LNCaP clone FGC (cell line): ENCODE measurements at regions not wholly inside any gene's neighbourhood (a gene's known extent, or its start where the extent isn't known, plus 50 kb on each side); places are given as distances from the start of the nearest gene placed in this dataset.
A peak's percentile ranks its signal among the peaks of the same experiment; 100 is the strongest.

Experiments used
- DNase-seq: peaks from one replicate; pipeline ENCODE4 v3.0.0-alpha.2; 2011; ENCODE audit warnings: low read depth
- H3K4me3 ChIP-seq: 2 replicates; pipeline ENCODE4 v1.5.1; 2011; ENCODE audit warnings: mild to moderate bottlenecking, low read depth, low read length, control low read depth
- CTCF ChIP-seq: IDR thresholded peaks from 2 replicates; pipeline ENCODE4 v1.5.1; 2012; ENCODE audit warnings: mild to moderate bottlenecking; ENCODE audit not compliant: control insufficient read depth, insufficient read depth; ENCODE audit errors: extremely low read depth

DNA sequence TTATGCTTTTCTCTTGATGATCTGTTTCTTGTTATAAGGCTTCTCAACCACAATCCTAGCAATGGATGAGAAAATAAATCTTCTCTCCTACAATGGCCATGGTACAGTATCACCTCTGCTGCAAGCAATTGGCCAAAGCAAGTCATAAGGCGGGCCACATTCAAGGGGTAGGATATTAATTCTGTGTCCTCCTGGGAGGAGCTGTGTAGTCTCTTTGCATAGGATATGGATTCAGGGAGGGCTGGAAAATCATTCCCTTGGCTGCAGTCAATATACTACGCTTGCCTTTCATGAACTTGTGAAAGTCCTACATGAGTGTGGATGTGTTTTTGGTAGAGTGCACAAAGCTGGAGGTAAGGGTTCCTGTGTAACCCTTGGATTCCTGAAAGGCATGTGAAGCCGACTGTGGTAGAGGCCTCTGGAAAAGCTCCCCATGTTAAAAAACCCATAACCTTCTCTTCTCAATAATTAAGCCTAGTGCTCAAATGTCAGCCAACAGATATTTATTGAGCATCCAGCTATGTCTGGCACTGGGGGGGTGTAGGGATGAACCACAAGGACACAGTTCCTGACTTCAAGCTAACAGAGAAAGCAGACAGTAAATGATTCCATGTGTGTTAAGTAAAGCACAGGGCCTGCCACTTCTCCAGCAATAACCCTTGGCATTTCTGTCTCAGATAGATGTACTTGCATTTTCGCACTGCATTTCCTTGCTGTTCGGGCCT lies 147.6 kb upstream of the HS3ST3A1 start:
- TF ChIP-seq CTCF, result no peak
- no peak for DNase-seq
- H3K4me3 ChIP-seq, result no peak overlapping the region

GRCh38 chr17:13749891-13750235 lies 148.1 kb upstream of the HS3ST3A1 start:
- no peak overlapping the region for H3K4me3 ChIP-seq
- no peak for TF ChIP-seq CTCF
- DNase-seq, result no peak

DNA sequence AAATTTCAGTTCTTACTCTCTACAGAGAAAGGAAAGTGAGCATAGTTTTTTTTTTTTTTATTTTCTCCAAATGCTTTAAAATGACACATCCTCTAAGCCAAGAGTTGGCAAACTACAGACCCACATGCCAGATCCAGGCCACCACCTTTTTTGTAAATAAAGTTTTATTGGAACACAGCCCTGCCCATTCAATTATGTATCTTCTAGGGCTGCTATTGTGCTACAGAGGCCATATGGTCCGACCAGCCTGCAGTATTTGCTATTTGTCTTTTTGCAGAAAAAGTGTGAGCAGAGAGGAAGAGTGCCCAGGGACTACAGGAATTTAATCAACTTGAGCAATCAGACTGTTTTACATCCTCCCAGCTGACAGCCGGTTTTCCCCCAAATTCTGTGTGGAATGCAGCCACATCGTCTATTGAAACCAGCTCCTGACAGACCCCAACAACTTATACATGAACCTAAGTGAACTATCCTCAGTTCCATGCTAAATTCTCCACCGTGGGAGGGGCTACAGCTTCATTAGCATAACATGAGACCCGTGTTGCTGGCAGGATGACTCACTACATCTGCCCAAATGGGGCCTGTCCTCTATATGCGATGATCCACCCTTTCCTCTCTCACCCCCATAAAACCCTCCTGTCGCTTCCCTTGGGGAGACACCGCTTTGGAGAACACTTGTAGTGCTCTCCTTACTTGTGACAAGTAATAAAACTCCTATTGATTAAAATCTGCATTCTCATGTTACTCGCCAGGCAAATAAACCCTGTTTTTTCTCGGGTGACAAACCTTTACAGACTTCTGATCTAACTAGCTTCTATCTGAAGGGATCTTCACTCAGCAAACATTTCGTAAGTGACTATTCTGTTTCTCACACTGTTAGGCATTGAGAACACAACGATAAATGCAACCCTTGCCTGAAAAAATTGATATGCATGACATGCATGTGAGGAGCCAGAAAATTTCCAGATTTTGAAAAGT lies 149.4 kb upstream of the HS3ST3A1 start:
- peak; percentile 15 for DNase-seq
- no peak for TF ChIP-seq CTCF
- H3K4me3 ChIP-seq, result no peak overlapping the region

DNA sequence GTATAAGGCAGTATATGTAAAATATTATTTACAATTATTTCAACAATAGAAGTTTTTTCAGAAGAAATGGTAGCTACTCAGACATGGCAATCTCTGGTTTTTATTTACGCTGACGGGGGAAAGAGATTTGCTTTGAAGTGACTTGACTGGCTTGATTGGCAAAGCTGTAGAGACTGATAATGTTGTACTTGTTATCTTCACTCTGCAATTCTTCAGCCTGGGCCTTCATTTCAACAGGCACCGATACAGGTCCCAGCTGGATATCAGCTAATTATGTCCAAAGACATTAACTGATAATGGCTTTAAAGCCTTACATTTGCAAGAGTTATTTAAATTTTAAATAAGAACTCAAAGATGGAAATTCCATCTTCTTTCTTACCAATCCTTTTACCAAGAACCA lies 151.4 kb upstream of the HS3ST3A1 start:
- no peak overlapping the region for H3K4me3 ChIP-seq
- TF ChIP-seq CTCF, result no peak
- DNase-seq, result no peak

DNA sequence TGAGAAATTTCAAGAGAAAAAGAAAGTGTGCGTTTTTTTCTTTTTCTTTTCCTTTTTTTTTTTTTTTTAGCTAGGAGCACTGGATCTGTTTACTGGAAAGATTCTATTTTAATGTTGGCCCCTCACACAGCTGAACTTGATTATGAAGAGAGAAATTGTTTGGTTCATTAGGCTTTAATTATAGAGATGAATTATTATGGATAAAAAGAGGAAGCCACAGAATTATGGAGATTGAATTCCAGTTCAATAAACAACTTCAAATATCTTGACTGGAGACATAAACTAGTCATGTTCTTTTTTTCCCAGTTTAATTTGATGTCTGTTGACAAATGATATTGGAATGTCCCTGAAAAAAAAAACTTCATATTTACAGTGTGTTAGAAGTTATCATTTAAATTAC lies 152.0 kb upstream of the HS3ST3A1 start:
- H3K4me3 ChIP-seq, result no peak overlapping the region
- TF ChIP-seq CTCF, result no peak
- DNase-seq, result no peak

DNA sequence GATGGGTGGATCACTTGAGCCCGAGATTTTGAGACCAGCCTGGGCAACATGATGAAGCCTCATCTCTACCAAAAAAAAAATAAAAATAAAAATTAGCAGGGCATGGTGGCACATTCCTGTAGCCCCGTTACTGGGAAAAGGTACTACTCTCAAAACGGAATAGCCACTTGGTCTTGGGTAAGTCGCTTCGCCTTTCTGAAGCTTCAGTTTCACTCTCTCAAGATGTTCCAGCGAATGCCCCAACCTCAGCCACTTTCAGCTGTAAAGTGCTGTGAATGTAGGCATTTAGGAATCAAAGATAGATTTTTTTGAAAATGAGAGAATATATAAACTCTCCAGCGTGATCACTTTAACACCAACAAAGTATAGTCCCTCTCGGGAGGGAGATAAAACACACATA lies 154.1 kb upstream of the HS3ST3A1 start:
- no peak for TF ChIP-seq CTCF
- H3K4me3 ChIP-seq, result no peak overlapping the region
- no peak for DNase-seq
